GM18499 (cell line): ENCODE measurements at regions not wholly inside any gene's neighbourhood (a gene's known extent, or its start where the extent isn't known, plus 50 kb on each side); places are given as distances from the start of the nearest gene placed in this dataset.
"Not testable (repeated sequence)": the region's sequence is repeated elsewhere in the genome, so short reads cannot be mapped to it uniquely, and the experiment has no call there.

Experiments
- ATAC-seq: cut with Tn5 transposase; IDR thresholded peaks from one replicate; pipeline ENCODE4 v1.9.1; 2021; ENCODE audit warnings: moderate number of reproducible peaks; ENCODE audit not compliant: insufficient read depth, unreplicated experiment

DNA sequence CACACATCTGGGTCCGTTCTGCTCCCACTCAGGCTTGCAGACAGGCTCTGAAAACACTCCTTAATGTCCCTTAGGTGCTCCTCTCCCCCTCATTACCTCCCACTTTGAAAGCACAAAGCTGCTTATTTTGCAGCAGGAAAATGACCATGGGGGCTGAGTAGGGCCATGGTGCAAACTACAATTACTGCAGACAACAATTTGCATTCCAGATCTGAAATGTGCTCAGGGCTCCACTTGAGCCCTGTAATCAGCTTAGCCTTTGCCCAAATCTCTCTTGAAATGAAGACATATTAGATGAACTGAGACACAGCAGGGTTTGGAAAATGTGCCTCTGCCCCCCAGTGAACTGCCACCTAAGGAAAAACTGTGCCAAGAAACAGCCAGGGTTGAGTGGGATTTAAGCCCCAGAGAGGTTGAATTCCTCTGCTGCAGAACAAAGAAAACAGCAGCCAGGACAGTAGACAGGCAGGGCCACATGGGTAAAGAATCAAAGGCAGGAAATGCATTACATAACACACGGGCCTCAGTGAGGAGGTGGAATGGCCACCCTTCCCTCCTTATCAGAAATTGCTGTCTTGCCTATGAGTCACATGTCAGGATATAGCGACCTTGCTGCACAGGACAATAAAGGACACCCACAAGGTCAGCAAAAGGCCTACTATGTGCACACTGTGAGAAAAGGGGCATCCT is 126.8 kb upstream of the ARHGEF3 start:
- ATAC-seq: no peak

GRCh38 chr3:56927855-56928254 is 126.1 kb upstream of the ARHGEF3 start:
- no peak for ATAC-seq

- ATAC-seq: no peak
Measured at GRCh38 chr3:56926947-56927282, 125.2 kb upstream of the ARHGEF3 start.

DNA sequence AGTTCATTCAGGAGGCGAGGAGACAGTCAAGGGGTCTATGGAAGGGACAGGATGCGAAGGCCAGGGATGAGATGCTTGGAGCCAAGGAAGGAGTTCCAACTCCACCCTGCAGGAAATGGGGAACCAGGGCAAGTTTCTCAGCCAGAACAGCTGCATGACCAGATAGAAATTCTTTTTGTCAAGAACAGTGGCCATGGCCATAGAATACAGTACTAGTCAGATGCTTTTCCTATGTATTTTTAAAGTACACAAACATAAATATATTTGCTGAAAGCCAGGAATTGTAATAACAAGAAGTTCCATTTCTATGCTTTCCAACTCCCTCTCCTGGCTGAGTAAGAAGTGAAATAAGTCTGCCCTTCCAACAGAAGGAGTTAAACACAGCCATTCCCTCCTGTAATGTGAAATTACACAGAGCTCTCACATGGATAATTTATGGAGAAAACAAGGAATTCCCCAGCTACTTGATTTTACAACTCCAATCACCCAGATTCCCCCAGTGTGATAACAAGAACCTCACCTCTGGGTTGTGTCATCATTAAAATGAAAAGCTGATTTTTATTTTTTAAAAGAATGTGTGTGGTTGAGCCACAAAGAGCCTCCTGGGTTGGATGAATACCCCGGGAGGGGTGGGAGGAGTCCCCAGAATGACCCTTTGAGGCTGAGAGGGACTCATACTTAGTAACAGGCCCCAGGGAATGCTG is 124.6 kb upstream of the ARHGEF3 start:
- no peak for ATAC-seq

DNA sequence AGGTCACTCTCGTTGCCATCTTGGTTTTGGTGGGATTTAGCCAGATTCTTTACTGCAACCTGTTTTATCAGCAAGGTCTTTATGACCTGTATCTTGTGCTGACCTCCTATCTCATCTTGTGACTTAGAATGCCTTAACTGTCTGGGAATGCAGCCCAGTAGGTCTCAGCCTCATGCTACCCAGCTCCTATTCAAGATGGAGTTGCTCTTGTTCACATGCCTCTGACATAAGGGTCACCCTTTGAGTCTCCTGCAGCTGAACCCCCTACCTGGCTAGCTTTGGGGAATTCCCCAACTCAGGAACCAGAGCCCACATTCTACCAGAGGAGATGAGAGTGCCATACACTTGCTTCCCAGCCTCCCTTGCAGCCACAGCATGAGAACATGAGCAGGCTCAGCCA is 123.0 kb upstream of the ARHGEF3 start:
- ATAC-seq: not testable (repeated sequence)

GRCh38 chr3:56923526-56924224 is 121.9 kb upstream of the ARHGEF3 start:
- no peak for ATAC-seq

DNA sequence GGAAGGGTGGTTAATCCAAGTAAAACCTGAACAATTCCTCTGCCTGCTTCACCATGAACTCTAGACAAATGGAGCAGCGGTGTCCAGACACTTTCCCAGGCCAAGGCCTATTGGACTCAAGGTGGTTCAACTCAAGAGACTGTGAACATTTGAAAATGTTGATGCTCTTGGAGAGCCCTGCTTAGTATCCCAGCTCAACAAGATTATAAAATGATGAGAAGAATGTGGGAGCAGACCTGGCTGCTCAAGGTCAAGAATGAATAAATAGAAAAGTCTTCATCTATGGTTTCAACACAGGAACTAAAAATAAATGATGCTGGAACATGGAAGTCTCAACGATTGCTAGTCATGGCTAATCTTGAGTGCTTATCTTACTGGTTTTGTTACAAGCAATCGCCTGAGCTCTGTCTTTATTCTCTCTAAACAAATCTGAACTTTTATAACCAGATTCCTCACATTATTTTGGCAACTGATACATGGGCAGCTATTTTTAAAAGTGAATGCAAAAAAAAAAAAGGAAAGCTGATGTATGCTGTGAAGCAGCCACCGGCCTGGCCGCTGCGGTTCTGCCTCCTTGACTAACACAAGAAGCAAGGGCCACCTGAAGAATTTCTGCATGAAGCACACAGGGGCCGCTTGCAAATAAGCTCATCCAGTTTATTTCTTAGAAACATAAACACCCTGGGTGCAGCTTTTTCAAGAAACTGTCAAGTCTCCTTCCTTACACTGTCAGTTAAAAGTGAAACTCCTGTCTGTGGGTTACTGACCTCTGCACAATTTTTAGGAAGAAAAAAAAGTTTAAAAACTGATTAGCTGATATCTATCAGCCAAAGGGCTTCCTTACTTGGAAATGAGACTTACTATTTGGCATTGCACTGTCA is 120.1 kb upstream of the ARHGEF3 start:
- ATAC-seq: no peak

GRCh38 chr3:56919797-56920195 is 118.0 kb upstream of the ARHGEF3 start:
- no peak for ATAC-seq

GRCh38 chr3:56919137-56919796 is 117.5 kb upstream of the ARHGEF3 start:
- ATAC-seq: no peak

- no peak for ATAC-seq
Measured at GRCh38 chr3:56918111-56918568, 116.4 kb upstream of the ARHGEF3 start.

DNA sequence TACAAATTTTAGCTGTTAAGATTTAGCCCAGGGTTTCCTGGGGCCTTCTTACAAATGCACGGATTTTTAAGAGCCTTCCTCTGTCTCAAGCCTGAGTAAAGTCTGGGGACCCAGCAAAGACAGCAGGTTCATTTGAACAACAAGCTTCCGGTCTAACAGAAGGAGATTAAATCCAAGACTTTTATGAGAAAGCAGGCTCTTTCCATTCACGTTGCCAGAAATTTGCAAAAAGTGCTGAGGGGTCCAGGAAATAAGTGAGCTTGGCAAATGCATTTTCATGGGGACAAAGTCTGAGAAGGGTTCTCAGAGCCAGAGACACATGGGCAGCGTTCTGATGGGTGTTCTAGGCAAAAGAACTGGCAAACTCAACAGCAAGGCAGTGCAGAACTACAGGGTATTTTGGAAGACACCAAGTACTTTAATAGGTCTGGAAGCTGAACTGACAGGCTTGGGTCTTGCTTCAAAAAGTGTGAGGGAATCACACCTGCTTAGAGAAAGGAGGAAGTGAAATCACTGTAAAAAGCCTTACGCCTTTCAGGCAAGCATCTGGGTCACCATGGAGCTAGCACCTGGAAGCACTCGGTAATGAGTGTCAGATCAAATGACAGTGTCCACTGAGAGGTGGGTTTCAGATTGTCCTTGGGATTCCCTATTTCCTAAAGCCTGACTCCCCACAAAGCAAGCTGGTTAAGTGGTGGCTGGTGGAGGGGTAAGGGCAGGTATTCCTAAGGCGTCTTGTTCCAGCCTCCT is 115.8 kb upstream of the ARHGEF3 start:
- peak; percentile 55 for ATAC-seq

DNA sequence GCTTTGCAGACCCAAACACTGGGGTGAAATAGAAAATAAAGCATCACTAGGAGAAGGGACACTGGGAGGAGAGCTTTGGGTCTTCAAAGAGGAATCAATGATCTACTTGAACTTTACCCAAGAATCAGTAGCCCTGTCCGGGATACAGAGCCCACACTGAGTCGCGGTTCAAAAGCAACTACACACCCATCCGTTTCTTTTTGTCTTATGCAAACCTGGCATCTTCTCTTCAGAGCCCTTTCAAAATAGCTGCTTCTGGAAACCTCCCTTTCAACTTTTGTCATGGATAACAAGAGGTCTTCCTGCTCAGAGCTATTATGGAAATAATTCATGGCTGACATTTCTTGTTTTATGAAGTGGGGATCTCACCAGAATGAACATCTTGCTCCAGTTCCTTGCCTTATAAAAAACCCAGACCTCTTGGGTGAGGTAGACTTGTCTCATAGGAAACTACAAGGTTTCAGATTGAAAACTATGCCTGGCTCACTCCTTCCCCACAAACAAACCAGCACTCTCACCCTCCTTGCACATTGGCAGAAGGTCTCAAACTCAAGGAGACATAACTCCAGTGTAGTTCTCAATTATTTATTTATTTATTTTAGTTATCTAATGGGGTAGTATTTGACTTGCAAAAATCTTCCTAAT is 115.1 kb upstream of the ARHGEF3 start:
- ATAC-seq: no peak

DNA sequence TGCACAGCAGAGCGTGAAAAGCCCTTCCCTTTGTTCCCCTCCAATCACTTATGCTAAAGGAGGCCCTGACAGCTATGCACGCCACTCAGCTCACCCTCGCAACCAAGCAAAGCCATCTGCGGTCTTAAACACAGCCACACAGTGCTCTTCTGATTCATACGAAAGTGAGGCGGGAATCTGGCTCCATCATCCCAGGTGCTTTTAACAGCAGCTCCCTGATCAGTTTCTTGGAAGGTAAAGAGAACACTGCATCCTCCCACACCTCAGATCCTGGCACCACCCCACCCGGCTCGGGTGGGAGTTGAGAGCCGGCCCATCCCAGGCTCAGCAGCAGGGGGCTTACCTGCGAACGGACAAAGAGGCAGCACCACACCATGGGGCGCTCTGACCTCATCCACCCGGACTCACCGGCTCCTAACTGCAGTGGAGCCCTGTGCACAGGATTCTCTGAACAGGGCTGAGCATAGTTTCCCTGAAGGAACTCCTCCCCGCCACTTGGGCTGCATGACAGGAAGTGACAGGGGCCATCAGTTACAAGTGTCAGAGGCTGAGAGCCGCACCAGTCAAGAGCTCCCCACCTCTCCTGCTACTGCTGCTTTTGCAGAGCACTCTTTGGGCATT is 114.3 kb upstream of the ARHGEF3 start:
- ATAC-seq: no peak

- ATAC-seq: no peak
Measured at GRCh38 chr3:56914646-56915045, 112.9 kb upstream of the ARHGEF3 start.

GRCh38 chr3:56911363-56911762 is 109.6 kb upstream of the ARHGEF3 start:
- no peak for ATAC-seq

DNA sequence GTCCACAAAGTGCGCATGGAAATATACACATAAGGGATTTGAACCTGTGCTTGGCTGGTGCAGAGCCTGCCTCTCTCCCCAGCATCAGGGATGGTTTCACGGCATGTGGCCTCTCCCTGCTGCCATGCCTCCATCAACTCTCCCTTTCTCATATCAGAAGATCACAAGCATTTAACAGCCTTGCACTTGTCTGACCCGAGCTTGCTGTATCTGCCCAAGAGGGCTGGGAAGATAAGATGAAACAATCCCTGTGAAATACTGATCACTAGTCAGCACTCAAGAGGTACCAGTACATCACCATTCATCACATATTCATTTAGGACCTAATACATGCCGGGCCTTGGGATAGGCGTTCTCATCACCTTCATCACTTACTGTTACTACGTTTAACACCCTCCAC is 107.6 kb upstream of the ARHGEF3 start:
- ATAC-seq: no peak

- ATAC-seq: no peak
Measured at GRCh38 chr3:56908004-56908403, 106.3 kb upstream of the ARHGEF3 start.

DNA sequence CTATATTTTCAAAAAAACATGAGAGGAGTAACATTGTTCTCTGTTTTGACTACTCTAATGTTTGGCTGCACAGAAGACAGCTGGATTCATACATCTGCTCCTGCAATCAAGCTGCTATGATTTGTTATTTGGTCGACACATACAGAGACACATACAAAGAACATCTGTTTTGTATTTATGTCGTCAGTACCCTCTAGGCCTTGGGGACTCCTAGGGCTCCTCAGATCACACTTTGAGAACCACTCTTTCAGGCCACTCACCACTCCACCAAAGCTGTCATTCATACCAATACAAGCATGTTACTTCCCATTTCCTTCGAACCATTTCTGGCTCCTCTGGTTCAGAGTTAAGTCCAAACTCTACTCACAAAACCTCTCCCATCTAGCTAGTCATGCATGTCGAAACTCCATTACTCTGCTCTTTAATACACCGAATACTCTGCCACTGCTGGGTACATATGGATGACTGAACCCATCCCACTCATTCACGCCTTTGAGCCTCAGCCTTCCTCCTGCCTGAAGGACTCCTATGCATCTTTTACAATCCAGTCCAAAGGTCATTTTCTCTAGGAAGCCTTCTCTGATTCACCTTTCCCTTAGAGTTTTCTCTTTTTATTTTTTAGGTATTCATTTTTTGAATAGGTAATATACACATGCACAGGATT is 102.9 kb upstream of the ARHGEF3 start:
- no peak for ATAC-seq
